Naive thymus-derived CD4-positive, alpha-beta T cell (primary cell): ENCODE measurements at regions not wholly inside any gene's neighbourhood (a gene's known extent, or its start where the extent isn't known, plus 50 kb on each side); places are given as distances from the start of the nearest gene placed in this dataset.
A peak's percentile ranks its signal among the peaks of the same experiment; 100 is the strongest.

ENCODE experiments used
- ATAC-seq: fragments of 150-1000 bp; cut with Tn5 transposase; 2 replicates; pipeline ENCODE4 v1.10.0; 2021; ENCODE audit warnings: mild to moderate bottlenecking, moderate library complexity
- CTCF ChIA-PET: fragments of 350-600 bp; sonication (Branson Sonifier 250); formaldehyde crosslinking; loops from one replicate; lab custom pipeline; 2021; ENCODE audit warnings: antibody characterized with exemption; lab: Charles Lee
- POLR2A ChIA-PET: fragments of 350-600 bp; sonication (Branson Sonifier 250); formaldehyde crosslinking; loops from one replicate; lab custom pipeline; 2021; ENCODE audit warnings: antibody characterized with exemption, inconsistent platforms; lab: Charles Lee
- DNase-seq, 9 donors: peaks; one replicate each; pipeline versions ENCODE4 v3.0.0 to v3.0.0-alpha.2; 2020 to 2022; ENCODE audit warnings: mixed read lengths in 1 of 9
- H3K27ac ChIP-seq: one replicate; pipeline ENCODE4 v1.7.0; 2013; ENCODE audit warnings: mild to moderate bottlenecking, low read depth, low read length, moderate library complexity
- H3K27me3 ChIP-seq, 2 donors: one replicate each; pipeline ENCODE4 v1.7.0; 2013; ENCODE audit warnings: low read length in 2 of 2, mild to moderate bottlenecking in 2 of 2, moderate library complexity in 2 of 2; ENCODE audit not compliant: control insufficient read depth in 2 of 2, insufficient read depth in 2 of 2
- H3K36me3 ChIP-seq, 3 experiments: 1 replicate in 2 of 3; 2 replicates in 1 of 3; pipeline ENCODE4 v1.7.0; 2013; ENCODE audit warnings: low read length in 3 of 3, mild to moderate bottlenecking in 3 of 3, moderate library complexity in 1 of 3; ENCODE audit not compliant: insufficient read depth in 3 of 3, control insufficient read depth in 2 of 3
- H3K4me1 ChIP-seq, 2 donors: one replicate each; pipeline ENCODE4 v1.7.0; 2013; ENCODE audit warnings: low read length in 2 of 2, mild to moderate bottlenecking in 2 of 2, moderate library complexity in 1 of 2; ENCODE audit not compliant: control insufficient read depth in 2 of 2, insufficient read depth in 2 of 2
- H3K4me3 ChIP-seq: 2 replicates; pipeline ENCODE4 v1.7.0; 2013; ENCODE audit warnings: mild to moderate bottlenecking, low read length
- H3K9me3 ChIP-seq, 3 experiments: 1 replicate in 2 of 3; 2 replicates in 1 of 3; pipeline ENCODE4 v1.7.0; 2013; ENCODE audit warnings: low read length in 3 of 3; ENCODE audit not compliant: control insufficient read depth in 2 of 3
- H3K27ac Mint-ChIP-seq, 9 donors: one replicate each; pipeline ENCODE4 v1.8.0; 2020 to 2022; ENCODE audit warnings: mixed read lengths in 9 of 9, mild to moderate bottlenecking in 8 of 9, moderate library complexity in 5 of 9, inconsistent platforms in 2 of 9
- H3K27me3 Mint-ChIP-seq, 5 donors: one replicate each; pipeline ENCODE4 v1.8.0; 2021 to 2022; ENCODE audit warnings: mixed read lengths in 5 of 5, mild to moderate bottlenecking in 1 of 5
- H3K36me3 Mint-ChIP-seq, 5 donors: one replicate each; pipeline ENCODE4 v1.8.0; 2020 to 2022; ENCODE audit warnings: mixed read lengths in 5 of 5, mild to moderate bottlenecking in 3 of 5, inconsistent platforms in 1 of 5
- H3K4me1 Mint-ChIP-seq, 7 donors: one replicate each; pipeline ENCODE4 v1.8.0; 2020 to 2022; ENCODE audit warnings: mixed read lengths in 7 of 7, mild to moderate bottlenecking in 3 of 7, inconsistent platforms in 1 of 7
- H3K4me3 Mint-ChIP-seq, 10 donors: one replicate each; pipeline ENCODE4 v1.8.0; 2020 to 2022; ENCODE audit warnings: mild to moderate bottlenecking in 10 of 10, mixed read lengths in 10 of 10, moderate library complexity in 6 of 10, inconsistent platforms in 2 of 10
- H3K9me3 Mint-ChIP-seq, 11 donors: one replicate each; pipeline ENCODE4 v1.8.0; 2020 to 2022; ENCODE audit warnings: mixed read lengths in 11 of 11, mild to moderate bottlenecking in 4 of 11, inconsistent platforms in 1 of 11, moderate library complexity in 1 of 11
- intact Hi-C, 2 donors: fragments of 100-400 bp; cut with micrococcal nuclease; formaldehyde crosslinking; loops; one replicate each; pipeline ENCODE4 v1.15.1; 2023

GRCh38 chr10:3580565-3580964, 204.4 kb downstream of the KLF6 start:
- H3K27ac ChIP-seq: no peak overlapping the region
- H3K9me3 ChIP-seq: no peaks in the 10 kb centered on the region
- no peaks in the 10 kb centered on the region for H3K36me3 Mint-ChIP-seq
- H3K9me3 Mint-ChIP-seq: no peaks in the 10 kb centered on the region
- ChIA-PET CTCF (no interaction called here), POLR2A (no interaction called here)
- H3K4me3 Mint-ChIP-seq: no peak overlapping the region
- peaks cover 4 to 12% (median 10%) of the 10 kb centered on the region in 7 donors for H3K4me1 Mint-ChIP-seq
- no peaks in the 10 kb centered on the region for H3K27me3 ChIP-seq
- H3K4me3 ChIP-seq: no peak overlapping the region
- H3K36me3 ChIP-seq: no peaks in the 10 kb centered on the region
- no peak for DNase-seq
- ATAC-seq: no peak
- intact Hi-C loops: no loop called here
- H3K27me3 Mint-ChIP-seq: peaks cover 0 to 23% (median 4%) of the 10 kb centered on the region in 5 donors
- H3K4me1 ChIP-seq: no peaks in the 10 kb centered on the region
- no peak overlapping the region for H3K27ac Mint-ChIP-seq

- H3K4me3 Mint-ChIP-seq: no peak overlapping the region
- POLR2A ChIA-PET: interaction anchor here (0.7 to 0.8 kb wide), 2 partner anchors 15 to 108 kb away, joined by 3 to 4 read pairs; no protein-coding TSS in a partner anchor
- no peaks in the 10 kb centered on the region for H3K9me3 ChIP-seq
- no peak overlapping the region for H3K4me3 ChIP-seq
- no peaks in the 10 kb centered on the region for H3K9me3 Mint-ChIP-seq
- H3K36me3 ChIP-seq: no peaks in the 10 kb centered on the region
- H3K4me1 ChIP-seq: no peaks in the 10 kb centered on the region
- H3K27ac ChIP-seq: no peak overlapping the region
- no peaks in the 10 kb centered on the region for H3K36me3 Mint-ChIP-seq
- DNase-seq: no peak
- CTCF ChIA-PET: no interaction called here
- ATAC-seq: no peak
- H3K27ac Mint-ChIP-seq: peak overlapping the region in 1 of 9 donors; percentile 1
- peaks cover 4 to 12% (median 10%) of the 10 kb centered on the region in 7 donors for H3K4me1 Mint-ChIP-seq
- intact Hi-C loops: no loop called here
- H3K27me3 Mint-ChIP-seq: peaks cover 0 to 28% (median 3%) of the 10 kb centered on the region in 5 donors
- no peaks in the 10 kb centered on the region for H3K27me3 ChIP-seq
These were observed 205.2 kb downstream of the KLF6 start for GRCh38 chr10:3579845-3580244.

- no peaks in the 10 kb centered on the region for H3K4me1 ChIP-seq
- Mint-ChIP-seq H3K27ac (no peak overlapping the region), H3K4me1 (peaks cover 4 to 12% (median 10%) of the 10 kb centered on the region in 7 donors), H3K36me3 (no peaks in the 10 kb centered on the region), H3K4me3 (no peak overlapping the region), H3K9me3 (no peaks in the 10 kb centered on the region), H3K27me3 (peaks cover 0 to 26% (median 0%) of the 10 kb centered on the region in 5 donors)
- intact Hi-C loops: no loop called here
- ChIA-PET POLR2A (no interaction called here), CTCF (interaction anchor here (1.0 kb wide), 1 partner anchor 9 kb away, joined by 3 read pairs; no protein-coding TSS in a partner anchor)
- no peak overlapping the region for H3K4me3 ChIP-seq
- no peaks in the 10 kb centered on the region for H3K36me3 ChIP-seq
- DNase-seq: no peak
- no peak overlapping the region for H3K27ac ChIP-seq
- ATAC-seq: no peak
- no peaks in the 10 kb centered on the region for H3K27me3 ChIP-seq
- H3K9me3 ChIP-seq: no peaks in the 10 kb centered on the region
These were observed 206.3 kb downstream of the KLF6 start for GRCh38 chr10:3578682-3579081.

GRCh38 chr10:3578159-3578558, 206.8 kb downstream of the KLF6 start:
- DNase-seq (no peak), ATAC-seq (no peak)
- no peak overlapping the region for H3K27ac Mint-ChIP-seq
- intact Hi-C loops: no loop called here
- H3K36me3 Mint-ChIP-seq: no peaks in the 10 kb centered on the region
- ChIA-PET CTCF (interaction anchor here (1.0 kb wide), 1 partner anchor 8 kb away, joined by 3 read pairs; no protein-coding TSS in a partner anchor), POLR2A (no interaction called here)
- no peak overlapping the region for H3K4me3 ChIP-seq
- H3K4me1 ChIP-seq: no peaks in the 10 kb centered on the region
- H3K4me1 Mint-ChIP-seq: peaks cover 4 to 12% (median 10%) of the 10 kb centered on the region in 7 donors
- H3K27me3 Mint-ChIP-seq: peaks cover 0 to 30% (median 0%) of the 10 kb centered on the region in 5 donors
- H3K27me3 ChIP-seq: no peaks in the 10 kb centered on the region
- H3K27ac ChIP-seq: no peak overlapping the region
- H3K9me3 Mint-ChIP-seq: no peaks in the 10 kb centered on the region
- no peak overlapping the region for H3K4me3 Mint-ChIP-seq
- H3K36me3 ChIP-seq: no peaks in the 10 kb centered on the region
- no peaks in the 10 kb centered on the region for H3K9me3 ChIP-seq

GRCh38 chr10:3574451-3574850, 210.6 kb downstream of the KLF6 start:
- intact Hi-C loops: no loop called here
- Mint-ChIP-seq H3K4me1 (peaks cover under 1 to 7% (median 4%) of the 10 kb centered on the region in 7 donors), H3K27me3 (peaks cover 0 to 26% (median 0%) of the 10 kb centered on the region in 5 donors), H3K4me3 (no peak overlapping the region), H3K27ac (no peak overlapping the region), H3K9me3 (no peaks in the 10 kb centered on the region), H3K36me3 (no peaks in the 10 kb centered on the region)
- ChIA-PET POLR2A (interaction anchor here (0.6 to 0.8 kb wide), 2 partner anchors 48 to 555 kb away, joined by 3 read pairs; no protein-coding TSS in a partner anchor), CTCF (no interaction called here)
- no peak overlapping the region for H3K27ac ChIP-seq
- no peak overlapping the region for H3K4me3 ChIP-seq
- DNase-seq (no peak), ATAC-seq (no peak)
- no peaks in the 10 kb centered on the region for H3K36me3 ChIP-seq
- H3K9me3 ChIP-seq: no peaks in the 10 kb centered on the region
- H3K4me1 ChIP-seq: no peaks in the 10 kb centered on the region
- no peaks in the 10 kb centered on the region for H3K27me3 ChIP-seq

GRCh38 chr10:3573498-3573897, 211.5 kb downstream of the KLF6 start:
- H3K27ac ChIP-seq: no peak overlapping the region
- Mint-ChIP-seq H3K9me3 (no peaks in the 10 kb centered on the region), H3K4me3 (no peak overlapping the region), H3K4me1 (peaks cover 0 to 5% (median 0%) of the 10 kb centered on the region in 7 donors), H3K27ac (no peak overlapping the region), H3K36me3 (no peaks in the 10 kb centered on the region), H3K27me3 (peaks cover 0 to 26% (median 0%) of the 10 kb centered on the region in 5 donors)
- ChIA-PET CTCF (no interaction called here), POLR2A (no interaction called here)
- H3K4me1 ChIP-seq: no peaks in the 10 kb centered on the region
- ATAC-seq (no peak), DNase-seq (no peak)
- H3K36me3 ChIP-seq: no peaks in the 10 kb centered on the region
- H3K9me3 ChIP-seq: no peaks in the 10 kb centered on the region
- H3K4me3 ChIP-seq: no peak overlapping the region
- no peaks in the 10 kb centered on the region for H3K27me3 ChIP-seq
- intact Hi-C loops: no loop called here

- Mint-ChIP-seq H3K4me3 (no peak overlapping the region), H3K36me3 (peaks cover 0 to 2% (median 0%) of the 10 kb centered on the region in 5 donors), H3K27me3 (peaks cover 0 to 26% (median 0%) of the 10 kb centered on the region in 5 donors), H3K4me1 (peaks cover 10 to 19% (median 11%) of the 10 kb centered on the region in 7 donors), H3K27ac (peak overlapping the region in 1 of 9 donors; percentile 20), H3K9me3 (no peaks in the 10 kb centered on the region)
- H3K9me3 ChIP-seq: no peaks in the 10 kb centered on the region
- CTCF ChIA-PET: no interaction called here
- no peaks in the 10 kb centered on the region for H3K36me3 ChIP-seq
- no peak overlapping the region for H3K4me3 ChIP-seq
- ATAC-seq: no peak
- no peak overlapping the region for H3K27ac ChIP-seq
- POLR2A ChIA-PET: no interaction called here
- H3K4me1 ChIP-seq: no peaks in the 10 kb centered on the region
- DNase-seq: no peak
- intact Hi-C loops: no loop called here
- no peaks in the 10 kb centered on the region for H3K27me3 ChIP-seq
These were observed 213.6 kb downstream of the KLF6 start for GRCh38 chr10:3571310-3571825.
